ENCODE measurements at regions not wholly inside any gene's neighbourhood (a gene's known extent, or its start where the extent isn't known, plus 50 kb on each side); places are given as distances from the start of the nearest gene placed in this dataset.

DNA sequence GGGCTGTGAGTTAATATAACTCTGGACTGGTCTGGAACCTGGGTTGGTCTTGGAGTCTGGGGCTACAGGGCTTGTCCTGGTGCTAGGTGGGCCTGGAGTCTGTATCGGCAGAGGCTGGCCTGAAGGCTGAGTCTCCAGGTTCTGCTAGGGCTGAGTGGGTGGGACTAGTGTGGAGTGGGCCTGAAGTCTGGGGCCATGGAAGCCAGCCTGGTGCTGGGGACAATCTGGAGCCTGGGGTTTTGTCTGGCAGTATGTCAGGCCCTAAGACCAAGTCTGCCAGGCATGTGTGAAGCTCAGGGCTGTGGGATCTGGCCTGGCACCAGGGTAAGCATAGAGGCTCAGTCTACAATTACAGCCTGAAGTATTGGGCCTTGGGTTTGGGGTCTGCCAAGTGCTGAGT, 742.6 kb upstream of the GRIA3 start:
- H3K36me3 ChIP-seq, result no peaks in the 10 kb centered on the region
- H3K27ac ChIP-seq, result no peak overlapping the region
- DNase-seq (ENCODE audit: low read depth in 1 of 2, low spot score in 1 of 2), result no peak
- H3K9me3 ChIP-seq (ENCODE audit: low read depth), result no peaks in the 10 kb centered on the region
- H3K4me3 ChIP-seq, result no peak overlapping the region
- no peaks in the 10 kb centered on the region for H3K27me3 ChIP-seq
- no peak for TF ChIP-seq CTCF (IDR thresholded peaks at IDR 0.05; ENCODE audit: low read depth, low read length)
- H3K4me1 ChIP-seq (ENCODE audit: low read depth), result no peaks in the 10 kb centered on the region

GRCh38 chrX:122445466-122445865, 738.6 kb upstream of the GRIA3 start:
- Histone ChIP-seq H3K27me3 (no peaks in the 10 kb centered on the region), H3K36me3 (no peaks in the 10 kb centered on the region), H3K9me3 (ENCODE audit: low read depth) (no peaks in the 10 kb centered on the region), H3K27ac (no peak overlapping the region), H3K4me1 (ENCODE audit: low read depth) (no peaks in the 10 kb centered on the region), H3K4me3 (no peak overlapping the region)
- DNase-seq (ENCODE audit: low read depth in 1 of 2, low spot score in 1 of 2), result no peak
- no peak for TF ChIP-seq CTCF (IDR thresholded peaks at IDR 0.05; ENCODE audit: low read depth, low read length)

DNA sequence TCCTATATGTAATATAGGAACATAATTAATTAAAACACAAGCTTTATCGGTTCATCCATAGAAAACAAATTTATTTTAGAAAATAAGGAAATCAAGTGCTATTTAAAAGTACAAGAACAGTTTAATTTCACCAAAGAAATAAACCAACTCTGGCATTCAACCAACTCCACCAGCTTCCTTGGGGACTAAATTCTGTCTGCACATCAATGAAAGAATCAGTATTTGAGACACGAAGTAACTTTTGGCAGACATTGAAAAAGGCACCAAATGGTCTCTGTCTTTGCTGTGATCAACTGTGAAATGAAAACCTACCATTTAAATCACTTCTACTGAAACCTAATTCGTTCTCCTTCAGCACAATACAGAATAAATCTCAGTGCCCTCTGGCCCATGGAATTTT, 719.7 kb upstream of the GRIA3 start:
- no peaks in the 10 kb centered on the region for H3K27me3 ChIP-seq
- no peak overlapping the region for H3K4me3 ChIP-seq
- H3K4me1 ChIP-seq (ENCODE audit: low read depth), result no peaks in the 10 kb centered on the region
- H3K36me3 ChIP-seq, result no peaks in the 10 kb centered on the region
- no peak overlapping the region for H3K27ac ChIP-seq
- DNase-seq (ENCODE audit: low read depth in 1 of 2, low spot score in 1 of 2), result no peak
- H3K9me3 ChIP-seq (ENCODE audit: low read depth), result no peaks in the 10 kb centered on the region
- TF ChIP-seq CTCF (IDR thresholded peaks at IDR 0.05; ENCODE audit: low read depth, low read length), result no peak

DNA sequence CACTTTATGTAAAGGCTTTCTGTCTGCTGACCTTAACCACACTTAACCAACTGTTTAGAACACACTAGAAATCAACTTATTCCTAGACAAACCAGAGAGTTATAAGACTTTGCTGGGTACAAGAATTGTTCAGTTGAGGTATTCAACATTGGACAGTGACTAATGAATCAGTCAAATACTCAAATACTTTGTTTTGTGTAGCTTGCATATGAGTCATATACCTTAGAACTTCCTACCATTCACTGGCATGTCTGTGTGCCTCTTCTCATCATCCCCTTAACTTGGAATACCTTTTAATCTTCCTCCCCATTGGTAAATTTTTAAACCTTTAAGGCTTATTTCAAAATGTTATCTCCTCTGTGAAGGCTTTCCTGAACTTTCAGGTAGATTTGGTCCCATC, 708.8 kb upstream of the GRIA3 start:
- no peak overlapping the region for H3K4me3 ChIP-seq
- H3K27ac ChIP-seq, result no peak overlapping the region
- H3K9me3 ChIP-seq (ENCODE audit: low read depth), result no peaks in the 10 kb centered on the region
- DNase-seq (ENCODE audit: low read depth in 1 of 2, low spot score in 1 of 2), result no peak
- TF ChIP-seq CTCF (IDR thresholded peaks at IDR 0.05; ENCODE audit: low read depth, low read length), result no peak
- no peaks in the 10 kb centered on the region for H3K36me3 ChIP-seq
- H3K4me1 ChIP-seq (ENCODE audit: low read depth), result no peaks in the 10 kb centered on the region
- no peaks in the 10 kb centered on the region for H3K27me3 ChIP-seq

DNA sequence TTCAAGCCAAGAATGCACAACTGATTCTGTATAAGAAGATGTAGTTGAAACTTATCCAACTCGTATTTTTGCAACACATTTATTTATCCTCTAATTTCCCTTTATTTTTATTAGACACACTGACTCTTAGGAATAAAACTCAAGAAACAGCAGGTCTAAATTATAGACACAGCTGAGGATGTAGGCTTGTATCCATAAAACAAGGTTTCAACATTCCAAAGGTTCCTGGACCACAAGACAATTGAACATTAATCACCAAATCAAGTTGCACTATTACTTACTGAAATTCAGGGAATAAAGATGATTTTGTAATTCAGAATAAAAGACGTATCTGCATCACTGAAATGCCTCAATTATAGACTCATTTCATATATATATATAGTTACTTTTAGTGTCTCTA, 683.5 kb upstream of the GRIA3 start:
- H3K4me3 ChIP-seq, result no peak overlapping the region
- no peaks in the 10 kb centered on the region for H3K36me3 ChIP-seq
- no peak for TF ChIP-seq CTCF (IDR thresholded peaks at IDR 0.05; ENCODE audit: low read depth, low read length)
- H3K9me3 ChIP-seq (ENCODE audit: low read depth), result no peaks in the 10 kb centered on the region
- no peak for DNase-seq (ENCODE audit: low read depth in 1 of 2, low spot score in 1 of 2)
- no peaks in the 10 kb centered on the region for H3K4me1 ChIP-seq (ENCODE audit: low read depth)
- no peaks in the 10 kb centered on the region for H3K27me3 ChIP-seq
- H3K27ac ChIP-seq, result no peak overlapping the region

DNA sequence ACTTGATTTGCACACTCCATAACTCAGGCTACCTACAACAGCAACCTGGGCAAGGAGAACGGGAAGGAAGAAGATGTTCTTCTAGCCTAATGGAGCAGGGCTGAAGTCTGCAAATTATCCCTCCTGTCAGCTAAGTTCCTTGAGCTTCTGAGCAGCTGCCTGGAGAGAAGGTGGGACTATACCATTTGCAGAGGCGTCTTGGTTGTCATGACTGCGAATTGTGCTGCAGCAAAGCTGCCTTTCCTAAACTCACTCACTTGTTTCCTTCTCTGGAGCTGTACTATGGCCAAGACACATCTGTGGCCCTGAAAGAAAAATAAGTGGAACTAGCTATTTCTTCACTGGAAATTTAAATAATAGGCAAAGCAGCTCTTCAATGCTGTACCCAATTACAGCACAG, 682.4 kb upstream of the GRIA3 start:
- no peak for DNase-seq (ENCODE audit: low read depth in 1 of 2, low spot score in 1 of 2)
- Histone ChIP-seq H3K4me1 (ENCODE audit: low read depth) (no peaks in the 10 kb centered on the region), H3K4me3 (no peak overlapping the region), H3K27me3 (no peaks in the 10 kb centered on the region), H3K36me3 (no peaks in the 10 kb centered on the region), H3K27ac (no peak overlapping the region), H3K9me3 (ENCODE audit: low read depth) (no peaks in the 10 kb centered on the region)
- no peak for TF ChIP-seq CTCF (IDR thresholded peaks at IDR 0.05; ENCODE audit: low read depth, low read length)

Data from cardiac muscle cell (in vitro differentiated cells and primary cell).